Uterus (tissue), 3 donors: ENCODE measurements at regions not wholly inside any gene's neighbourhood (a gene's known extent, or its start where the extent isn't known, plus 50 kb on each side); places are given as distances from the start of the nearest gene placed in this dataset.
A peak's percentile ranks its signal among the peaks of the same experiment; 100 is the strongest.
"Not testable (repeated sequence)": the region's sequence is repeated elsewhere in the genome, so short reads cannot be mapped to it uniquely, and the experiment has no call there.

ENCODE experiments used
- DNase-seq, 2 donors: peaks; one replicate each; pipeline ENCODE4 v3.0.0-alpha.2; 2019 to 2020
- H3K27ac ChIP-seq, 2 donors: fragments of 200-600 bp; sonication (generic); 1 replicate in 1 of 2; 2 replicates in 1 of 2; pipeline ENCODE4 v1.5.1; 2016 to 2018
- H3K27me3 ChIP-seq, 2 donors: fragments of 200-600 bp; sonication (generic); one replicate each; pipeline ENCODE4 v1.5.1; 2018 to 2019; ENCODE audit warnings: control low read depth in 1 of 2
- H3K36me3 ChIP-seq, 2 donors: fragments of 200-600 bp; sonication (generic); one replicate each; pipeline ENCODE4 v1.5.1; 2019; ENCODE audit warnings: control low read depth in 1 of 2
- H3K4me1 ChIP-seq, 2 donors: fragments of 200-600 bp; sonication (generic); one replicate each; pipeline ENCODE4 v1.5.1; 2018 to 2019; ENCODE audit warnings: control low read depth in 1 of 2
- H3K4me3 ChIP-seq, 2 donors: fragments of 200-600 bp; sonication (generic); 1 replicate in 1 of 2; 2 replicates in 1 of 2; pipeline ENCODE4 v1.5.1; 2018 to 2019; ENCODE audit warnings: mild to moderate bottlenecking in 1 of 2
- H3K9me3 ChIP-seq, 2 donors: fragments of 200-600 bp; sonication (generic); one replicate each; pipeline ENCODE4 v1.5.1; 2019; ENCODE audit warnings: control low read depth in 1 of 2
- CTCF ChIP-seq, 4 experiments: fragments of 200-600 bp in 2 of 4; fragments of 450-650 bp in 2 of 4; sonication (generic) in 2 of 4; IDR thresholded peaks; one replicate each; pipeline ENCODE4 v1.5.1; 2016 to 2019; ENCODE audit warnings: antibody characterized with exemption in 4 of 4, mild to moderate bottlenecking in 2 of 4, moderate library complexity in 1 of 4
- POLR2A ChIP-seq, 2 donors: fragments of 450-650 bp; IDR thresholded peaks; one replicate each; pipeline ENCODE4 v1.6.1; 2016; ENCODE audit warnings: antibody characterized with exemption in 2 of 2, mild to moderate bottlenecking in 1 of 2, moderate library complexity in 1 of 2
- intact Hi-C: fragments of 100-400 bp; cut with DNase I; formaldehyde crosslinking; loops from one replicate; pipeline ENCODE4 v1.15.1; 2023; ENCODE audit warnings: low total_unique reads
- donor health status: DM: yes; HTN: yes; CAD: no.

- Histone ChIP-seq H3K9me3 (no peaks in the 10 kb centered on the region), H3K4me1 (no peaks in the 10 kb centered on the region), H3K4me3 (no peak overlapping the region), H3K27me3 (no peaks in the 10 kb centered on the region), H3K27ac (no peak overlapping the region), H3K36me3 (no peaks in the 10 kb centered on the region)
- TF ChIP-seq CTCF (IDR thresholded peaks at IDR 0.05) (no peak), POLR2A (IDR thresholded peaks at IDR 0.05) (no peak)
- intact Hi-C loops: no loop called here
- peak; percentile 36 to 76 for DNase-seq
Measured at GRCh38 chr10:44253769-44254462, 131.0 kb downstream of the CXCL12 start.

- H3K36me3 ChIP-seq, H3K4me1 ChIP-seq, H3K4me3 ChIP-seq, DNase-seq, H3K27ac ChIP-seq, intact Hi-C loops, H3K9me3 ChIP-seq, H3K27me3 ChIP-seq: not testable (repeated sequence)
Measured at GRCh38 chr10:44252631-44253030, 132.3 kb downstream of the CXCL12 start.

- H3K4me1 ChIP-seq, H3K4me3 ChIP-seq, intact Hi-C loops, H3K27me3 ChIP-seq, H3K27ac ChIP-seq, H3K36me3 ChIP-seq, DNase-seq, H3K9me3 ChIP-seq: not testable (repeated sequence)
Measured at GRCh38 chr10:44249933-44250332, 135.0 kb downstream of the CXCL12 start.

- Histone ChIP-seq H3K4me3 (no peak overlapping the region), H3K27me3 (no peaks in the 10 kb centered on the region), H3K36me3 (no peaks in the 10 kb centered on the region), H3K4me1 (no peaks in the 10 kb centered on the region), H3K27ac (no peak overlapping the region), H3K9me3 (no peaks in the 10 kb centered on the region)
- no peak for TF ChIP-seq POLR2A (IDR thresholded peaks at IDR 0.05)
- no peak for TF ChIP-seq CTCF (IDR thresholded peaks at IDR 0.05)
- DNase-seq: no peak
- intact Hi-C loops: no loop called here
Measured at GRCh38 chr10:44249490-44249889, 135.4 kb downstream of the CXCL12 start.

- H3K27me3 ChIP-seq, H3K4me3 ChIP-seq, H3K9me3 ChIP-seq, DNase-seq, H3K27ac ChIP-seq, H3K36me3 ChIP-seq, intact Hi-C loops, H3K4me1 ChIP-seq: not testable (repeated sequence)
Measured at GRCh38 chr10:44246700-44247099, 138.2 kb downstream of the CXCL12 start.

GRCh38 chr10:44246287-44246686 is 138.6 kb downstream of the CXCL12 start:
- H3K4me3 ChIP-seq, H3K4me1 ChIP-seq, H3K27ac ChIP-seq, H3K36me3 ChIP-seq, DNase-seq, H3K9me3 ChIP-seq, intact Hi-C loops, H3K27me3 ChIP-seq: not testable (repeated sequence)

DNA sequence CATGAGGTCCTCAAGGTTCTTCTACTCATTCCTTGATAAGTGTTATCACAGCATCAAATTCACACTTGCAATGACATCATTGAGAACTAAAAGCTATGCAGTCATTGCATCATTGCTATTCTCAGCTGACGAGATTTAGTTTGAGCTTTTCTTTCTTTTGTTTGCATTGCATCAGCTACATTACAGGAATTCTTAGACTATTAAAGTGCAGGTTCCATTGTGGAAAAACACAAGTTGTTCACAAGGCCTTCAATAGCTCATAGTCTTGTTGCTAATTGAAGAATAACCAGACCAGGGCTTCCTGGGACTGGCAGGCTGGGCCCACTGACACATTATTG is 139.3 kb downstream of the CXCL12 start:
- H3K4me3 ChIP-seq: no peak overlapping the region
- H3K36me3 ChIP-seq: no peaks in the 10 kb centered on the region
- no peak overlapping the region for H3K27ac ChIP-seq
- DNase-seq: no peak
- H3K4me1 ChIP-seq: no peaks in the 10 kb centered on the region
- TF ChIP-seq POLR2A (IDR thresholded peaks at IDR 0.05) (no peak), CTCF (IDR thresholded peaks at IDR 0.05) (no peak)
- intact Hi-C loops: no loop called here
- no peaks in the 10 kb centered on the region for H3K27me3 ChIP-seq
- H3K9me3 ChIP-seq: no peaks in the 10 kb centered on the region
